ENCODE measurements at regions not wholly inside any gene's neighbourhood (a gene's known extent, or its start where the extent isn't known, plus 50 kb on each side); places are given as distances from the start of the nearest gene placed in this dataset.

GRCh38 chr7:131773413-131773812 is 217.0 kb upstream of the PODXL start:
- Mint-ChIP-seq H3K27ac (ENCODE audit: unreplicated experiment) (no peak overlapping the region), H3K4me1 (ENCODE audit: low read depth, unreplicated experiment) (peaks cover 6% of the 10 kb centered on the region), H3K27me3 (ENCODE audit: unreplicated experiment) (peaks cover 1% of the 10 kb centered on the region), H3K36me3 (ENCODE audit: unreplicated experiment) (no peaks in the 10 kb centered on the region), H3K9me3 (ENCODE audit: unreplicated experiment) (peaks cover 2% of the 10 kb centered on the region), H3K4me3 (ENCODE audit: unreplicated experiment) (no peak overlapping the region)
- no peak for TF ChIP-seq CTCF (IDR thresholded peaks at IDR 0.05; ENCODE audit: partially characterized antibody, unreplicated experiment)
- DNase-seq: no peak

- DNase-seq: no peak
- H3K9me3 Mint-ChIP-seq (ENCODE audit: unreplicated experiment): no peaks in the 10 kb centered on the region
- H3K4me1 Mint-ChIP-seq (ENCODE audit: low read depth, unreplicated experiment): peaks cover 4% of the 10 kb centered on the region
- H3K36me3 Mint-ChIP-seq (ENCODE audit: unreplicated experiment): no peaks in the 10 kb centered on the region
- TF ChIP-seq CTCF (IDR thresholded peaks at IDR 0.05; ENCODE audit: partially characterized antibody, unreplicated experiment): no peak
- H3K4me3 Mint-ChIP-seq (ENCODE audit: unreplicated experiment): no peak overlapping the region
- H3K27ac Mint-ChIP-seq (ENCODE audit: unreplicated experiment): no peak overlapping the region
- H3K27me3 Mint-ChIP-seq (ENCODE audit: unreplicated experiment): no peaks in the 10 kb centered on the region
Measured at GRCh38 chr7:131769241-131769640, 212.8 kb upstream of the PODXL start.

GRCh38 chr7:131767591-131767990 is 211.2 kb upstream of the PODXL start:
- H3K4me3 Mint-ChIP-seq (ENCODE audit: unreplicated experiment): no peak overlapping the region
- DNase-seq: no peak
- H3K4me1 Mint-ChIP-seq (ENCODE audit: low read depth, unreplicated experiment): no peaks in the 10 kb centered on the region
- H3K27ac Mint-ChIP-seq (ENCODE audit: unreplicated experiment): no peak overlapping the region
- H3K9me3 Mint-ChIP-seq (ENCODE audit: unreplicated experiment): peaks cover 2% of the 10 kb centered on the region
- no peaks in the 10 kb centered on the region for H3K36me3 Mint-ChIP-seq (ENCODE audit: unreplicated experiment)
- TF ChIP-seq CTCF (IDR thresholded peaks at IDR 0.05; ENCODE audit: partially characterized antibody, unreplicated experiment): no peak
- no peaks in the 10 kb centered on the region for H3K27me3 Mint-ChIP-seq (ENCODE audit: unreplicated experiment)

GRCh38 chr7:131765575-131765974 is 209.1 kb upstream of the PODXL start:
- DNase-seq: no peak
- no peaks in the 10 kb centered on the region for H3K36me3 Mint-ChIP-seq (ENCODE audit: unreplicated experiment)
- no peak for TF ChIP-seq CTCF (IDR thresholded peaks at IDR 0.05; ENCODE audit: partially characterized antibody, unreplicated experiment)
- no peaks in the 10 kb centered on the region for H3K4me1 Mint-ChIP-seq (ENCODE audit: low read depth, unreplicated experiment)
- no peak overlapping the region for H3K4me3 Mint-ChIP-seq (ENCODE audit: unreplicated experiment)
- H3K27ac Mint-ChIP-seq (ENCODE audit: unreplicated experiment): no peak overlapping the region
- no peaks in the 10 kb centered on the region for H3K27me3 Mint-ChIP-seq (ENCODE audit: unreplicated experiment)
- peaks cover 2% of the 10 kb centered on the region for H3K9me3 Mint-ChIP-seq (ENCODE audit: unreplicated experiment)

- H3K9me3 Mint-ChIP-seq (ENCODE audit: unreplicated experiment): peaks cover 2% of the 10 kb centered on the region
- H3K27me3 Mint-ChIP-seq (ENCODE audit: unreplicated experiment): no peaks in the 10 kb centered on the region
- H3K36me3 Mint-ChIP-seq (ENCODE audit: unreplicated experiment): no peaks in the 10 kb centered on the region
- TF ChIP-seq CTCF (IDR thresholded peaks at IDR 0.05; ENCODE audit: partially characterized antibody, unreplicated experiment): no peak
- no peaks in the 10 kb centered on the region for H3K4me1 Mint-ChIP-seq (ENCODE audit: low read depth, unreplicated experiment)
- H3K4me3 Mint-ChIP-seq (ENCODE audit: unreplicated experiment): no peak overlapping the region
- no peak for DNase-seq
- no peak overlapping the region for H3K27ac Mint-ChIP-seq (ENCODE audit: unreplicated experiment)
Measured at GRCh38 chr7:131764143-131764775, 207.8 kb upstream of the PODXL start.
